ENCODE measurements at regions not wholly inside any gene's neighbourhood (a gene's known extent, or its start where the extent isn't known, plus 50 kb on each side); places are given as distances from the start of the nearest gene placed in this dataset.

DNA sequence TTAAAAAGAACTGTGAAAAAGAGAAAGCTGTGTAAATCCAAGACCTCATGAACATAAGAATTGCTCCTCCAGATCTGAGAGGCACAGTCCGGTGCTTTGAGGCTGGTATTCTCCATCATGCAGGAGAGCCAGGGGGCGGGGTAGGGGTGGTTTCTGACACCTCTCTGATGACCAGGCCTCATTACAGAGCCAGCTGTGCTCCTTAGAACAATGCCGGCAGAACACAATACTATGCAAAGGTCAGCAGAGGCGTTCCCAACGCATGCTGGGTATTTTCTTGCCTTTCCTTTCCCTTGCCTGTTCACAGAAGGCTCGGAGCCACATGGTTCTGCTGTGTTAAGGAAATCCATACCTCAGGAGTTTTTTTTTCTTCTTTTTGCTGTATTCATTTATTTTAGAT lies 91.2 kb upstream of the SOD3 start:
- no peak overlapping the region for H3K9ac ChIP-seq (ENCODE audit: extremely low read depth, insufficient read length, low read length)
- no peaks in the 10 kb centered on the region for H3K23me2 ChIP-seq (ENCODE audit: insufficient read length, low read depth, low read length, poor library complexity, severe bottlenecking)
- peak; percentile 46 for DNase-seq
- no peak overlapping the region for H4K91ac ChIP-seq (ENCODE audit: insufficient read length, low read depth, low read length)
- H3K79me2 ChIP-seq (ENCODE audit: insufficient read depth, low read length) = no peaks in the 10 kb centered on the region
- no peak overlapping the region for H3K23ac ChIP-seq (ENCODE audit: insufficient read length, low read depth, low read length)
- no peak overlapping the region for H2BK12ac ChIP-seq (ENCODE audit: insufficient read length, low read depth, low read length)
- H3K4me2 ChIP-seq (ENCODE audit: insufficient read depth, insufficient read length, low read length) = no peak overlapping the region
- H4K8ac ChIP-seq (replicated peaks; ENCODE audit: insufficient read length, low read depth, low read length) = no peak overlapping the region
- no peak overlapping the region for H2BK20ac ChIP-seq (ENCODE audit: low read depth, low read length, poor library complexity, severe bottlenecking)
- no peak overlapping the region for H3K27ac ChIP-seq (ENCODE audit: insufficient read length, low read depth, low read length)
- H3K14ac ChIP-seq (ENCODE audit: insufficient read depth, low read length) = no peak overlapping the region
- no peaks in the 10 kb centered on the region for H4K20me1 ChIP-seq (ENCODE audit: control insufficient read depth, insufficient read depth, insufficient read length)
- peak overlapping the region in 1 of 3 experiments; percentile 15; a peak in 2 of 7 replicates for H3K27ac Mint-ChIP-seq
- no peak overlapping the region for H4K5ac ChIP-seq (ENCODE audit: insufficient read length, low read depth, low read length)
- no peak overlapping the region for H3K4ac ChIP-seq (ENCODE audit: low read depth, low read length)
- no peaks in the 10 kb centered on the region; the same call in 1 of the 2 replicates for H3K27me3 ChIP-seq (ENCODE audit: insufficient read depth, low read length)
- H3K18ac ChIP-seq (ENCODE audit: insufficient read length, low read depth, low read length) = no peak overlapping the region
- no CpG with 5 or more reads among the region's 6 CpGs for WGBS (ENCODE audit: extremely low coverage, insufficient read length, low lambda C conversion rate)
- peaks cover 0 to 9% of the 10 kb centered on the region in 2 experiments; a peak in 2 of 5 replicates for H3K9me3 Mint-ChIP-seq
- H3K4me3 Mint-ChIP-seq = no peak overlapping the region
- no peaks in the 10 kb centered on the region for H3K4me1 ChIP-seq (ENCODE audit: insufficient read depth, low read length)
- TF ChIP-seq, protein P1, sequence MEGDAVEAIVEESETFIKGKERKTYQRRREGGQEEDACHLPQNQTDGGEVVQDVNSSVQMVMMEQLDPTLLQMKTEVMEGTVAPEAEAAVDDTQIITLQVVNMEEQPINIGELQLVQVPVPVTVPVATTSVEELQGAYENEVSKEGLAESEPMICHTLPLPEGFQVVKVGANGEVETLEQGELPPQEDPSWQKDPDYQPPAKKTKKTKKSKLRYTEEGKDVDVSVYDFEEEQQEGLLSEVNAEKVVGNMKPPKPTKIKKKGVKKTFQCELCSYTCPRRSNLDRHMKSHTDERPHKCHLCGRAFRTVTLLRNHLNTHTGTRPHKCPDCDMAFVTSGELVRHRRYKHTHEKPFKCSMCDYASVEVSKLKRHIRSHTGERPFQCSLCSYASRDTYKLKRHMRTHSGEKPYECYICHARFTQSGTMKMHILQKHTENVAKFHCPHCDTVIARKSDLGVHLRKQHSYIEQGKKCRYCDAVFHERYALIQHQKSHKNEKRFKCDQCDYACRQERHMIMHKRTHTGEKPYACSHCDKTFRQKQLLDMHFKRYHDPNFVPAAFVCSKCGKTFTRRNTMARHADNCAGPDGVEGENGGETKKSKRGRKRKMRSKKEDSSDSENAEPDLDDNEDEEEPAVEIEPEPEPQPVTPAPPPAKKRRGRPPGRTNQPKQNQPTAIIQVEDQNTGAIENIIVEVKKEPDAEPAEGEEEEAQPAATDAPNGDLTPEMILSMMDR (conservative IDR thresholded peaks at IDR 0.05) = no peak
- H2BK120ac ChIP-seq (ENCODE audit: low read depth, low read length, poor library complexity, severe bottlenecking) = no peak overlapping the region
- no peaks in the 10 kb centered on the region for H3K79me1 ChIP-seq (ENCODE audit: insufficient read depth, low read depth, low read length, poor library complexity, severe bottlenecking)
- H3K4me1 Mint-ChIP-seq = peaks cover 9 to 10% of the 10 kb centered on the region in 2 experiments
- no peaks in the 10 kb centered on the region; the same call in 1 of the 2 replicates for H3K27me3 Mint-ChIP-seq (ENCODE audit: low read depth)
- no peaks in the 10 kb centered on the region; a peak in 1 of 7 replicates for H3K36me3 Mint-ChIP-seq (ENCODE audit: insufficient read depth in 1 of 3, low read depth in 3 of 3)
- no peaks in the 10 kb centered on the region for H3K9me3 ChIP-seq (ENCODE audit: control insufficient read depth, low read depth, low read length)
- H2AFZ ChIP-seq (ENCODE audit: low read length) = no peak overlapping the region
- no peak overlapping the region for H2BK15ac ChIP-seq (ENCODE audit: low read depth, low read length)
- no peak overlapping the region for H3K56ac ChIP-seq (ENCODE audit: insufficient read length, low read depth, low read length)
- no peak overlapping the region for H3T11ph ChIP-seq (ENCODE audit: low read length)
- no peak overlapping the region for H2AK5ac ChIP-seq (ENCODE audit: insufficient read length, low read length)
- H2BK5ac ChIP-seq (ENCODE audit: insufficient read length, low read length) = no peak overlapping the region

All from H9 (cell line).